ENCODE measurements at regions not wholly inside any gene's neighbourhood (a gene's known extent, or its start where the extent isn't known, plus 50 kb on each side); places are given as distances from the start of the nearest gene placed in this dataset.

- H3K9me3 ChIP-seq: peaks cover 0 to 6% (median 0%) of the 10 kb centered on the region in 3 donors
- H3K27me3 ChIP-seq: peaks cover 0 to 12% (median 5%) of the 10 kb centered on the region in 3 donors
- no peak for DNase-seq
- no peak overlapping the region for H3K27ac ChIP-seq
- in situ Hi-C loops (cut with MboI; ENCODE audit: low sequenced_read_pairs in 4 of 4) (no loop called here), intact Hi-C loops (cut with DNase I; ENCODE audit: low total_unique reads) (no loop called here)
- H3K4me1 ChIP-seq: no peaks in the 10 kb centered on the region
- H3K4me3 ChIP-seq: no peak overlapping the region
- H3K36me3 ChIP-seq: no peaks in the 10 kb centered on the region
- no peak for ATAC-seq
- TF ChIP-seq POLR2A (IDR thresholded peaks at IDR 0.05): no peak
Observed at GRCh38 chr1:30596470-30596869, 126.9 kb downstream of the MATN1 start.

- ATAC-seq: no peak
- H3K27me3 ChIP-seq: peaks cover 0 to 7% (median 0%) of the 10 kb centered on the region in 3 donors
Observed at GRCh38 chr1:30589083-30589482, 134.3 kb downstream of the MATN1 start.

GRCh38 chr1:30588311-30589073, 134.9 kb downstream of the MATN1 start:
- ATAC-seq (no peak), DNase-seq (no peak)
- in situ Hi-C loops (cut with MboI; ENCODE audit: low sequenced_read_pairs in 4 of 4) (no loop called here), intact Hi-C loops (cut with DNase I; ENCODE audit: low total_unique reads) (no loop called here)
- peaks cover 0 to 4% (median 0%) of the 10 kb centered on the region in 3 donors for H3K9me3 ChIP-seq
- H3K4me3 ChIP-seq: no peak overlapping the region
- H3K27me3 ChIP-seq: peaks cover 0 to 7% (median 0%) of the 10 kb centered on the region in 3 donors
- no peak for TF ChIP-seq CTCF (IDR thresholded peaks at IDR 0.05 in 4 of 5, conservative IDR thresholded peaks at IDR 0.05 in 1 of 5)
- TF ChIP-seq POLR2A (IDR thresholded peaks at IDR 0.05): no peak
- no peak overlapping the region for H3K27ac ChIP-seq
- no peaks in the 10 kb centered on the region for H3K4me1 ChIP-seq
- H3K36me3 ChIP-seq: no peaks in the 10 kb centered on the region

More at GRCh38 chr1:30589083-30589482, 134.3 kb downstream of the MATN1 start:
- intact Hi-C loops (cut with DNase I; ENCODE audit: low total_unique reads): no loop called here
- no peak for TF ChIP-seq POLR2A (IDR thresholded peaks at IDR 0.05)
- no peak for TF ChIP-seq CTCF (IDR thresholded peaks at IDR 0.05 in 4 of 5, conservative IDR thresholded peaks at IDR 0.05 in 1 of 5)
- in situ Hi-C loops (cut with MboI; ENCODE audit: low sequenced_read_pairs in 4 of 4): no loop called here
- Histone ChIP-seq H3K4me1 (no peaks in the 10 kb centered on the region), H3K27ac (no peak overlapping the region), H3K36me3 (no peaks in the 10 kb centered on the region), H3K9me3 (peaks cover 0 to 6% (median 0%) of the 10 kb centered on the region in 3 donors), H3K4me3 (no peak overlapping the region)
- no peak for DNase-seq

GRCh38 chr1:30586671-30587070, 136.7 kb downstream of the MATN1 start:
- Histone ChIP-seq H3K9me3 (no peaks in the 10 kb centered on the region), H3K4me1 (no peaks in the 10 kb centered on the region), H3K27me3 (peaks cover 0 to 2% (median 0%) of the 10 kb centered on the region in 3 donors), H3K36me3 (no peaks in the 10 kb centered on the region), H3K27ac (no peak overlapping the region), H3K4me3 (no peak overlapping the region)
- no peak for DNase-seq
- intact Hi-C loops (cut with DNase I; ENCODE audit: low total_unique reads) (no loop called here), in situ Hi-C loops (cut with MboI; ENCODE audit: low sequenced_read_pairs in 4 of 4) (no loop called here)
- TF ChIP-seq POLR2A (IDR thresholded peaks at IDR 0.05): no peak
- TF ChIP-seq CTCF (IDR thresholded peaks at IDR 0.05 in 4 of 5, conservative IDR thresholded peaks at IDR 0.05 in 1 of 5): no peak
- ATAC-seq: no peak

- in situ Hi-C loops (cut with MboI; ENCODE audit: low sequenced_read_pairs in 4 of 4): no loop called here
Observed at GRCh38 chr1:30579580-30579979, 143.8 kb downstream of the MATN1 start.

More at GRCh38 chr1:30579580-30579979, 143.8 kb downstream of the MATN1 start:
- DNase-seq (no peak), ATAC-seq (no peak)
- intact Hi-C loops (cut with DNase I; ENCODE audit: low total_unique reads): no loop called here
- Histone ChIP-seq H3K4me3 (no peak overlapping the region), H3K36me3 (no peaks in the 10 kb centered on the region), H3K9me3 (no peaks in the 10 kb centered on the region), H3K27me3 (no peaks in the 10 kb centered on the region), H3K27ac (no peak overlapping the region), H3K4me1 (no peaks in the 10 kb centered on the region)
- TF ChIP-seq CTCF (IDR thresholded peaks at IDR 0.05 in 4 of 5, conservative IDR thresholded peaks at IDR 0.05 in 1 of 5) (no peak), POLR2A (IDR thresholded peaks at IDR 0.05) (no peak)

Measured in gastrocnemius medialis (tissue), 4 donors.